ENCODE measurements at regions not wholly inside any gene's neighbourhood (a gene's known extent, or its start where the extent isn't known, plus 50 kb on each side); places are given as distances from the start of the nearest gene placed in this dataset.

- TF ChIP-seq CTCF (IDR thresholded peaks at IDR 0.05) (no peak), POLR2A (IDR thresholded peaks at IDR 0.05) (no peak)
Observed at GRCh38 chr16:25464058-25464457, 206.4 kb upstream of the ZKSCAN2 start.
